NCI-H2227 (cell line): ENCODE measurements at regions not wholly inside any gene's neighbourhood (a gene's known extent, or its start where the extent isn't known, plus 50 kb on each side); places are given as distances from the start of the nearest gene placed in this dataset.
"Not testable (repeated sequence)": the region's sequence is repeated elsewhere in the genome, so short reads cannot be mapped to it uniquely, and the experiment has no call there.

Experiments used
- DNase-seq: peaks from one replicate; lab custom pipeline; 2025; ENCODE audit not compliant: unreplicated experiment; lab: John Stamatoyannopoulos, UW

GRCh38 chr11:21711341-21711740, 481.5 kb upstream of the ANO5 start:
- no peak for DNase-seq

- no peak for DNase-seq
These were observed 469.2 kb upstream of the ANO5 start for GRCh38 chr11:21723678-21724077.

- no peak for DNase-seq
These were observed 465.8 kb upstream of the ANO5 start for GRCh38 chr11:21727102-21727501.

- DNase-seq, result no peak
These were observed 456.5 kb upstream of the ANO5 start for GRCh38 chr11:21736404-21736803.

GRCh38 chr11:21752475-21753243, 440.2 kb upstream of the ANO5 start:
- peak; percentile 64 for DNase-seq

GRCh38 chr11:21753244-21753767, 439.6 kb upstream of the ANO5 start:
- DNase-seq, result peak; percentile 64

GRCh38 chr11:21761000-21761399, 431.9 kb upstream of the ANO5 start:
- no peak for DNase-seq

GRCh38 chr11:21768388-21768787, 424.5 kb upstream of the ANO5 start:
- DNase-seq, result no peak

- DNase-seq, result no peak
These were observed 423.7 kb upstream of the ANO5 start for GRCh38 chr11:21769188-21769587.

- no peak for DNase-seq
These were observed 421.8 kb upstream of the ANO5 start for GRCh38 chr11:21771097-21771496.

- no peak for DNase-seq
These were observed 418.7 kb upstream of the ANO5 start for GRCh38 chr11:21774212-21774611.

- no peak for DNase-seq
These were observed 417.0 kb upstream of the ANO5 start for GRCh38 chr11:21775911-21776310.

- DNase-seq, result no peak
These were observed 408.9 kb upstream of the ANO5 start for GRCh38 chr11:21783954-21784353.

- no peak for DNase-seq
These were observed 407.5 kb upstream of the ANO5 start for GRCh38 chr11:21785351-21785750.

- DNase-seq, result no peak
These were observed 398.6 kb upstream of the ANO5 start for GRCh38 chr11:21794306-21794705.

GRCh38 chr11:21798216-21798615, 394.7 kb upstream of the ANO5 start:
- DNase-seq, result no peak

- not testable (repeated sequence) for DNase-seq
These were observed 388.4 kb upstream of the ANO5 start for GRCh38 chr11:21804523-21804922.

- DNase-seq, result no peak
These were observed 386.4 kb upstream of the ANO5 start for GRCh38 chr11:21806508-21806907.

- DNase-seq, result no peak
These were observed 385.9 kb upstream of the ANO5 start for GRCh38 chr11:21806947-21807346.

GRCh38 chr11:21807350-21807749, 385.5 kb upstream of the ANO5 start:
- DNase-seq, result no peak

GRCh38 chr11:21810650-21811049, 382.2 kb upstream of the ANO5 start:
- DNase-seq, result peak; percentile 5

GRCh38 chr11:21811572-21811971, 381.3 kb upstream of the ANO5 start:
- peak; percentile 10 for DNase-seq

GRCh38 chr11:21814169-21814568, 378.7 kb upstream of the ANO5 start:
- DNase-seq, result no peak
